ENCODE measurements at regions not wholly inside any gene's neighbourhood (a gene's known extent, or its start where the extent isn't known, plus 50 kb on each side); places are given as distances from the start of the nearest gene placed in this dataset.

DNA sequence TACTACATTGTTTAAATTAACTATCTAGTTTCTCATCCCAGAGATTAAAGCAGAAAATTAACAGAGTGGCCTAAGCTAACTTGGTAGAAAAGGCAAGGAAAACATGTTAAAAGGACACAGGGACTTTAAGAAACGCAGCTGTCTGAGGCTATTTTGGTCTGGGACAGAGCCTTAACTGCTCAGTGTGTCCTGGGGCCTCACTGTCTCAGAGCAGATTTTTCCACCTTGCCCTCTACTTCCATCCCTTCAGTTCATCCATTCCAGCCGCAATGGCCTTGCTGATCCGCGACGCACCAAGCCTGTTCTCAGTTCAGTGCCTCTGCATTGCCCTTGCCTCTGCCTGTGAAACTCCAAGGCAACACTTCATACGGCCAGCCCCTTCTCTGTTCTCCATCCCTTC lies 114.9 kb upstream of the OSR1 start:
- H3K4me3 ChIP-seq (ENCODE audit: control extremely low read depth in 1 of 5, extremely low read depth in 1 of 5, insufficient read depth in 1 of 5, low read depth in 2 of 5, low read length in 4 of 5): no peak overlapping the region
- no peak overlapping the region for H3K4me3 Mint-ChIP-seq
- WGBS (ENCODE audit: insufficient coverage): 70% methylated on average over 6 of the region's 6 CpGs
- no peak for TF ChIP-seq EZH2 (IDR thresholded peaks at IDR 0.05; ENCODE audit: borderline replicate concordance, insufficient read depth, low read depth, low read length, poor library complexity, severe bottlenecking)
- TF ChIP-seq, protein P1, sequence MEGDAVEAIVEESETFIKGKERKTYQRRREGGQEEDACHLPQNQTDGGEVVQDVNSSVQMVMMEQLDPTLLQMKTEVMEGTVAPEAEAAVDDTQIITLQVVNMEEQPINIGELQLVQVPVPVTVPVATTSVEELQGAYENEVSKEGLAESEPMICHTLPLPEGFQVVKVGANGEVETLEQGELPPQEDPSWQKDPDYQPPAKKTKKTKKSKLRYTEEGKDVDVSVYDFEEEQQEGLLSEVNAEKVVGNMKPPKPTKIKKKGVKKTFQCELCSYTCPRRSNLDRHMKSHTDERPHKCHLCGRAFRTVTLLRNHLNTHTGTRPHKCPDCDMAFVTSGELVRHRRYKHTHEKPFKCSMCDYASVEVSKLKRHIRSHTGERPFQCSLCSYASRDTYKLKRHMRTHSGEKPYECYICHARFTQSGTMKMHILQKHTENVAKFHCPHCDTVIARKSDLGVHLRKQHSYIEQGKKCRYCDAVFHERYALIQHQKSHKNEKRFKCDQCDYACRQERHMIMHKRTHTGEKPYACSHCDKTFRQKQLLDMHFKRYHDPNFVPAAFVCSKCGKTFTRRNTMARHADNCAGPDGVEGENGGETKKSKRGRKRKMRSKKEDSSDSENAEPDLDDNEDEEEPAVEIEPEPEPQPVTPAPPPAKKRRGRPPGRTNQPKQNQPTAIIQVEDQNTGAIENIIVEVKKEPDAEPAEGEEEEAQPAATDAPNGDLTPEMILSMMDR (IDR thresholded peaks at IDR 0.05): no peak
- ATAC-seq (ENCODE audit: low read depth) (no peak), DNase-seq (no peak)
- CTCF ChIA-PET: interaction anchor here (0.8 kb wide), 1 partner anchor 473 kb away, joined by 3 read pairs; no protein-coding TSS in a partner anchor
- H3K4me1 ChIP-seq (ENCODE audit: control insufficient read depth in 2 of 2, insufficient read depth in 2 of 2, low read length in 2 of 2): peaks cover 0 to 5% of the 10 kb centered on the region in 2 donors
- H3K9me3 ChIP-seq (ENCODE audit: control extremely low read depth in 1 of 3, control insufficient read depth in 2 of 3, insufficient read depth in 1 of 3, low read length in 2 of 3): no peaks in the 10 kb centered on the region
- H3K27me3 Mint-ChIP-seq: peaks cover 24% of the 10 kb centered on the region
- no peaks in the 10 kb centered on the region for H3K36me3 ChIP-seq (replicated peaks in 1 of 2; ENCODE audit: control extremely low read depth in 1 of 2, control insufficient read depth in 1 of 2, extremely low read depth in 1 of 2, insufficient read depth in 2 of 2, low read length in 1 of 2)
- H3K27me3 ChIP-seq (replicated peaks in 1 of 4; ENCODE audit: control extremely low read depth in 1 of 4, control insufficient read depth in 3 of 4, insufficient read depth in 4 of 4, low read length in 3 of 4): peaks cover 0 to 5% (median 1%) of the 10 kb centered on the region in 4 experiments
- no peak overlapping the region for H3K9ac ChIP-seq (ENCODE audit: low read length)
- POLR2A ChIA-PET: no interaction called here
- no peak overlapping the region for H3K27ac ChIP-seq (ENCODE audit: low read length in 2 of 2)
- no peak overlapping the region for H2AFZ ChIP-seq (ENCODE audit: insufficient read depth, low read depth, low read length, poor library complexity, severe bottlenecking)
- H4K20me1 ChIP-seq (ENCODE audit: control insufficient read depth, insufficient read depth, low read length, poor library complexity, severe bottlenecking): no peaks in the 10 kb centered on the region
- intact Hi-C loops (cut with micrococcal nuclease): no loop called here
- peaks cover 4% of the 10 kb centered on the region for H3K4me1 Mint-ChIP-seq
- H3K9me3 Mint-ChIP-seq (ENCODE audit: insufficient read depth): no peaks in the 10 kb centered on the region
- no peaks in the 10 kb centered on the region for H3K79me2 ChIP-seq (ENCODE audit: control insufficient read depth, insufficient read depth, low read length)
- no peak overlapping the region for H3K4me2 ChIP-seq (replicated peaks; ENCODE audit: low read depth, low read length, poor library complexity, severe bottlenecking)
- no peak overlapping the region for H3K27ac Mint-ChIP-seq

DNA sequence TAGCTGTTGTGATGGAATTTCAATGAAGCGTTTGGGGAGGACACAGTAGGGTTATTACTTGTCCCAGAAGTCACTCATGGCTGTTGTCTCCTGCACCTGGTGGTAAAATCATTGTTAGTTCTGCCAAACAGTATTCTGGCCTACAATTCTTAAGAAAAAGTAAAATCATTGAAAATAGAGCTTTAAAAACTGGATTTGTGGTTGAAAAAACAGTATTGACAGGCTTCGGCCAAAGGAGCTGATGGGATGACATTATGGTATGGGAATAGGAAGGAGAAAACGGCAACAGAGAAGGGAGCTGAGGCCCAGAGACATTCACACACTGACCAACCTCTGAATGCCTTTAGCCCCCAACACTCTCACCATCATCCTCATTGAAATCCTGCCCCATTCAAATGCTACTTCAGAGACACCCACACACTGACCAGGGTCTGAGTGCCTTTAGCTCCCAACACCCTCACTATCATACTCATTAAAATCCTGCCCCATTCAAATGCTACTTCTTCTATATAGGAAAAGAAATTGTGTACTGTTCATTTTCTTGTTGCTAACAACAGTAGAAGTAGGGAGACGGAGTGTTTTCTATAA lies 114.1 kb upstream of the OSR1 start:
- ChIA-PET CTCF (interaction anchor here (0.8 kb wide), 1 partner anchor 472 kb away, joined by 3 read pairs; no protein-coding TSS in a partner anchor), POLR2A (no interaction called here)
- TF ChIP-seq, protein P1 (IDR thresholded peaks at IDR 0.05): no peak
- no peak for TF ChIP-seq EZH2 (IDR thresholded peaks at IDR 0.05; ENCODE audit: borderline replicate concordance, insufficient read depth, low read depth, low read length, poor library complexity, severe bottlenecking)
- no peak overlapping the region for H3K4me3 ChIP-seq (ENCODE audit: control extremely low read depth in 1 of 5, extremely low read depth in 1 of 5, insufficient read depth in 1 of 5, low read depth in 2 of 5, low read length in 4 of 5)
- H3K9ac ChIP-seq (ENCODE audit: low read length): no peak overlapping the region
- Mint-ChIP-seq H3K27ac (no peak overlapping the region), H3K4me3 (no peak overlapping the region), H3K27me3 (peaks cover 24% of the 10 kb centered on the region), H3K4me1 (peaks cover 4% of the 10 kb centered on the region), H3K9me3 (ENCODE audit: insufficient read depth) (no peaks in the 10 kb centered on the region)
- H3K4me1 ChIP-seq (ENCODE audit: control insufficient read depth in 2 of 2, insufficient read depth in 2 of 2, low read length in 2 of 2): peaks cover 0 to 5% of the 10 kb centered on the region in 2 donors
- no peak for DNase-seq
- H3K27ac ChIP-seq (ENCODE audit: low read length in 2 of 2): no peak overlapping the region
- peaks cover 0 to 5% (median 1%) of the 10 kb centered on the region in 4 experiments for H3K27me3 ChIP-seq (replicated peaks in 1 of 4; ENCODE audit: control extremely low read depth in 1 of 4, control insufficient read depth in 3 of 4, insufficient read depth in 4 of 4, low read length in 3 of 4)
- H2AFZ ChIP-seq (ENCODE audit: insufficient read depth, low read depth, low read length, poor library complexity, severe bottlenecking): no peak overlapping the region
- no peaks in the 10 kb centered on the region for H4K20me1 ChIP-seq (ENCODE audit: control insufficient read depth, insufficient read depth, low read length, poor library complexity, severe bottlenecking)
- H3K9me3 ChIP-seq (ENCODE audit: control extremely low read depth in 1 of 3, control insufficient read depth in 2 of 3, insufficient read depth in 1 of 3, low read length in 2 of 3): no peaks in the 10 kb centered on the region
- H3K4me2 ChIP-seq (replicated peaks; ENCODE audit: low read depth, low read length, poor library complexity, severe bottlenecking): no peak overlapping the region
- 60% methylated on average over 1 of the region's 4 CpGs for WGBS (ENCODE audit: insufficient coverage)
- intact Hi-C loops (cut with micrococcal nuclease): no loop called here
- ATAC-seq (ENCODE audit: low read depth): no peak
- H3K36me3 ChIP-seq (replicated peaks in 1 of 2; ENCODE audit: control extremely low read depth in 1 of 2, control insufficient read depth in 1 of 2, extremely low read depth in 1 of 2, insufficient read depth in 2 of 2, low read length in 1 of 2): no peaks in the 10 kb centered on the region
- no peaks in the 10 kb centered on the region for H3K79me2 ChIP-seq (ENCODE audit: control insufficient read depth, insufficient read depth, low read length)

All from B cell (primary cell).